HG02763 (cell line): ENCODE measurements at regions not wholly inside any gene's neighbourhood (a gene's known extent, or its start where the extent isn't known, plus 50 kb on each side); places are given as distances from the start of the nearest gene placed in this dataset.
"Not testable (repeated sequence)": the region's sequence is repeated elsewhere in the genome, so short reads cannot be mapped to it uniquely, and the experiment has no call there.

Experiments
- ATAC-seq: cut with Tn5 transposase; IDR thresholded peaks from one replicate; pipeline ENCODE4 v1.9.1; 2021; ENCODE audit warnings: mild to moderate bottlenecking, moderate library complexity; ENCODE audit not compliant: unreplicated experiment

- ATAC-seq: no peak
Observed at GRCh38 chr16:63776034-63776433, 1345.8 kb downstream of the CDH11 start.

GRCh38 chr16:63774302-63774701 lies 1347.6 kb downstream of the CDH11 start:
- ATAC-seq: no peak

GRCh38 chr16:63769211-63769610 lies 1352.7 kb downstream of the CDH11 start:
- no peak for ATAC-seq

GRCh38 chr16:63760246-63760645 lies 1361.6 kb downstream of the CDH11 start:
- not testable (repeated sequence) for ATAC-seq

- ATAC-seq: no peak
Observed at GRCh38 chr16:63752347-63752746, 1369.5 kb downstream of the CDH11 start.

- no peak for ATAC-seq
Observed at GRCh38 chr16:63749276-63749675, 1372.6 kb downstream of the CDH11 start.

- ATAC-seq: no peak
Observed at GRCh38 chr16:63745456-63745855, 1376.4 kb downstream of the CDH11 start.

- no peak for ATAC-seq
Observed at GRCh38 chr16:63744077-63744874, 1377.6 kb downstream of the CDH11 start.

GRCh38 chr16:63742150-63742549 lies 1379.7 kb downstream of the CDH11 start:
- ATAC-seq: no peak

- ATAC-seq: no peak
Observed at GRCh38 chr16:63737633-63738032, 1384.2 kb downstream of the CDH11 start.

GRCh38 chr16:63735456-63735855 lies 1386.4 kb downstream of the CDH11 start:
- no peak for ATAC-seq

- no peak for ATAC-seq
Observed at GRCh38 chr16:63720848-63721247, 1401.0 kb downstream of the CDH11 start.

- no peak for ATAC-seq
Observed at GRCh38 chr16:63719926-63720325, 1401.9 kb downstream of the CDH11 start.

- ATAC-seq: no peak
Observed at GRCh38 chr16:63717806-63718205, 1404.1 kb downstream of the CDH11 start.

GRCh38 chr16:63714876-63715275 lies 1407.0 kb downstream of the CDH11 start:
- no peak for ATAC-seq

- ATAC-seq: no peak
Observed at GRCh38 chr16:63712725-63713124, 1409.1 kb downstream of the CDH11 start.

GRCh38 chr16:63703612-63704011 lies 1418.3 kb downstream of the CDH11 start:
- ATAC-seq: no peak

GRCh38 chr16:63702981-63703590 lies 1418.8 kb downstream of the CDH11 start:
- no peak for ATAC-seq

- ATAC-seq: no peak
Observed at GRCh38 chr16:63697736-63698135, 1424.1 kb downstream of the CDH11 start.

GRCh38 chr16:63695347-63695746 lies 1426.5 kb downstream of the CDH11 start:
- ATAC-seq: no peak

GRCh38 chr16:63690961-63691360 lies 1430.9 kb downstream of the CDH11 start:
- no peak for ATAC-seq

- ATAC-seq: no peak
Observed at GRCh38 chr16:63690267-63690666, 1431.6 kb downstream of the CDH11 start.
